K562 (cell line): ENCODE measurements at regions not wholly inside any gene's neighbourhood (a gene's known extent, or its start where the extent isn't known, plus 50 kb on each side); places are given as distances from the start of the nearest gene placed in this dataset.

Experiments
- ARID2 ChIP-seq: fragments of 450-650 bp; IDR thresholded peaks from 2 replicates; pipeline ENCODE4 v1.6.1; 2017; ENCODE audit warnings: antibody characterized with exemption, mild to moderate bottlenecking
- BHLHE40 ChIP-seq: IDR thresholded peaks from 2 replicates; pipeline ENCODE4 v1.6.1; 2011; ENCODE audit warnings: low read length, improper control_type of control experiment
- CCAR2 ChIP-seq: fragments of 200-400 bp; formaldehyde crosslinking; IDR thresholded peaks from 2 replicates; pipeline ENCODE4 v1.6.1; 2017; ENCODE audit warnings: mild to moderate bottlenecking, low read depth, low read length
- CGGBP1 ChIP-seq: fragments of 250-450 bp; sonication (Bioruptor Pico); IDR thresholded peaks from 2 replicates; pipeline ENCODE4 v1.9.0; 2021; ENCODE audit warnings: mild to moderate bottlenecking
- CREB1 ChIP-seq, 2 experiments: sonication (generic) in 1 of 2; formaldehyde crosslinking in 1 of 2; IDR thresholded peaks; 2 replicates each; pipeline versions ENCODE4 v1.6.1 to v1.8.0; 2012 to 2022; ENCODE audit warnings: inconsistent platforms in 1 of 2, mild to moderate bottlenecking in 1 of 2, missing genetic modification reagents in 1 of 2, moderate library complexity in 1 of 2
- ETV5 ChIP-seq: sonication (generic); formaldehyde crosslinking; IDR thresholded peaks from 2 replicates; pipeline ENCODE4 v1.4.0; 2020; ENCODE audit warnings: low read depth, mild to moderate bottlenecking, missing genetic modification reagents
- HMG20A ChIP-seq: fragments of 450-650 bp; formaldehyde crosslinking; conservative IDR thresholded peaks from 2 replicates; pipeline ENCODE4 v1.4.0; 2020; ENCODE audit warnings: mild to moderate bottlenecking, mixed read lengths
- HNRNPLL ChIP-seq: fragments of 200-400 bp; formaldehyde crosslinking; IDR thresholded peaks from 2 replicates; pipeline ENCODE4 v1.6.1; 2017; ENCODE audit warnings: low read length, low read depth, mild to moderate bottlenecking; ENCODE audit not compliant: poor library complexity, severe bottlenecking
- IRF1 ChIP-seq: sonication (generic); formaldehyde crosslinking; IDR thresholded peaks from 2 replicates; pipeline ENCODE4 v1.8.0; 2022; ENCODE audit warnings: missing genetic modification reagents, mild to moderate bottlenecking, borderline replicate concordance
- MCM7 ChIP-seq, 2 experiments: fragments of 450-650 bp; IDR thresholded peaks; 2 replicates each; pipeline ENCODE4 v1.6.1; 2016 to 2018
- MYC ChIP-seq, 2 experiments: fragments of 250-450 bp in 1 of 2; sonication (Bioruptor Pico) in 1 of 2; IDR thresholded peaks; 2 replicates each; pipeline versions ENCODE4 v1.5.1 to v1.6.1; 2012 to 2021; ENCODE audit warnings: low read depth in 2 of 2, borderline replicate concordance in 1 of 2, improper control_type of control experiment in 1 of 2, low read length in 1 of 2, mild to moderate bottlenecking in 1 of 2, moderate library complexity in 1 of 2
- PATZ1 ChIP-seq: fragments of 250-450 bp; sonication (Bioruptor Pico); IDR thresholded peaks from 2 replicates; pipeline ENCODE4 v1.5.0; 2020; ENCODE audit warnings: mild to moderate bottlenecking, borderline replicate concordance
- RBM39 ChIP-seq: fragments of 200-400 bp; formaldehyde crosslinking; optimal IDR thresholded peaks from 2 replicates; pipeline ENCODE3; 2018; ENCODE audit warnings: low read depth, low read length
- RHOXF2B ChIP-seq: fragments of 250-450 bp; sonication (Bioruptor Pico); conservative IDR thresholded peaks from 2 replicates; pipeline ENCODE4 v1.5.1; 2021
- RNF219 ChIP-seq: fragments of 250-450 bp; sonication (Bioruptor Pico); IDR thresholded peaks from 2 replicates; pipeline ENCODE4 v1.5.0; 2022; ENCODE audit warnings: mild to moderate bottlenecking
- SP1 ChIP-seq: sonication (generic); formaldehyde crosslinking; IDR thresholded peaks from 2 replicates; pipeline ENCODE4 v1.8.1; 2022; ENCODE audit warnings: mild to moderate bottlenecking, missing genetic modification reagents
- STAT6 ChIP-seq: sonication (generic); formaldehyde crosslinking; IDR thresholded peaks from 2 replicates; pipeline ENCODE4 v1.8.1; 2023; ENCODE audit warnings: mild to moderate bottlenecking, missing genetic modification reagents
- WHSC1 ChIP-seq: IDR thresholded peaks from one replicate; pipeline ENCODE4 v1.6.1; 2012; ENCODE audit warnings: low read length, control low read depth, inconsistent platforms
- ZNF140 ChIP-seq: fragments of 250-450 bp; sonication (Bioruptor Pico); IDR thresholded peaks from 2 replicates; pipeline ENCODE4 v1.8.0; 2021; ENCODE audit warnings: moderate library complexity, mild to moderate bottlenecking, inconsistent platforms

GRCh38 chr7:106717955-106718871 is 57.3 kb upstream of the CCDC71L start (continued):
- TF ChIP-seq ZNF140 (CRISPR knock-in tag), result no peak
- TF ChIP-seq ARID2, result no peak
- no peak for TF ChIP-seq HMG20A (CRISPR knock-in tag)
- TF ChIP-seq RHOXF2B (CRISPR knock-in tag), result no peak
- no peak for TF ChIP-seq STAT6
- peak; percentile 84; the same call in 1 of the 2 replicates for TF ChIP-seq MYC (IDR thresholded peaks at IDR 0.05; ENCODE audit: low read depth, low read length)
- no peak for TF ChIP-seq MYC (CRISPR knock-in tag; IDR thresholded peaks at IDR 0.05; ENCODE audit: borderline replicate concordance, low read depth)
- TF ChIP-seq CGGBP1 (CRISPR knock-in tag), result no peak
- no peak for TF ChIP-seq HNRNPLL
- TF ChIP-seq WHSC1, result no peak
- no peak for TF ChIP-seq SP1 (CRISPR knock-in tag)
- TF ChIP-seq RNF219 (CRISPR knock-in tag), result no peak; the same call in 1 of the 2 replicates
- no peak for TF ChIP-seq PATZ1 (CRISPR knock-in tag)
- no peak for TF ChIP-seq IRF1 (CRISPR knock-in tag)
- no peak for TF ChIP-seq CREB1 (IDR thresholded peaks at IDR 0.05)
- no peak for TF ChIP-seq CREB1 (CRISPR knock-in tag; IDR thresholded peaks at IDR 0.05)
- TF ChIP-seq RBM39, result no peak
- TF ChIP-seq ETV5, result peak; percentile 96
- TF ChIP-seq CCAR2, result no peak
- TF ChIP-seq BHLHE40, result peak; percentile 68; the same call in 1 of the 2 replicates
- peak in 1 of 2 experiments; percentile 98; a peak in 2 of 4 replicates for TF ChIP-seq MCM7 (IDR thresholded peaks at IDR 0.05)
